Kidney capillary endothelial cell (primary cell): ENCODE measurements at regions not wholly inside any gene's neighbourhood (a gene's known extent, or its start where the extent isn't known, plus 50 kb on each side); places are given as distances from the start of the nearest gene placed in this dataset.

ENCODE experiments used
- DNase-seq: peaks from one replicate; pipeline ENCODE4 v3.0.0-alpha.2; 2018; ENCODE audit warnings: low spot score

DNA sequence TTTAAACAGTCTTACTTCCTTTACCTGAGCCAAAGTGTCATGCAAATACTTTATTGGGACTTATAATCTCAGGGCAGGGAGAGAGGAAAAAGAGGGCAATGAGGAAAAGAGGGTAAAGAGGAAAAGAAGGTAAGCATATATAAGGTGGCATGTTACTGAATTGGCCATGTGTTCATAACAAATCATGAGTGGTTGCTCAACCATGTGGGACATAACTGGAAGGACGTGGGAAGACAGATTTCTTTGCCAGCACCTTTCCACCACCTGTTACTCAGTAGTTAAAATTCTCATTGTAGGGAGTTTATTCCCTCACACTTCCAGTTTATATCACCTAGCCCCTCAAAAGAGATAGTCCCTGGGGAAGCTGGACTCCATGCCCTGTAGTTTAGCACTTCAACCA is 54.7 kb upstream of the TPRG1 start:
- no peak for DNase-seq

DNA sequence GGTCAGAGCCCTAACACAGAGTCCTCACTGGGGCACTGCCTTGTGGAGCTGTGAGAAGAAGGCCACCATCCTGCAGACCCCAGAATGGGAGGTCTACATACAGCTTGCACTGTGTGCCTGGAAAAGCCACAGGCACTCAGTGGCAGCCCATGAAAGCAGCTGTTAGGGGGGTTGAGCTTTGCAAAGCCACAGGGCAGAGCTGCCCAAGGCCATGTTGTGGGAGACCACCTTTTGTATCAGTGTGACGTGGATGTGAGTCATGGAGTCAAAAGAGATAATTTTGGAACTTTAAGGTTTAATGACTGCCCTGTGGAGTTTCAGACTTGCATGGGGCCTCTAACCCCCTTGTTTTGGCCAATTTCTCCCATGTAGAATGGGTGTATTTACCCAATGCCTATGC is 52.9 kb upstream of the TPRG1 start:
- DNase-seq = no peak

DNA sequence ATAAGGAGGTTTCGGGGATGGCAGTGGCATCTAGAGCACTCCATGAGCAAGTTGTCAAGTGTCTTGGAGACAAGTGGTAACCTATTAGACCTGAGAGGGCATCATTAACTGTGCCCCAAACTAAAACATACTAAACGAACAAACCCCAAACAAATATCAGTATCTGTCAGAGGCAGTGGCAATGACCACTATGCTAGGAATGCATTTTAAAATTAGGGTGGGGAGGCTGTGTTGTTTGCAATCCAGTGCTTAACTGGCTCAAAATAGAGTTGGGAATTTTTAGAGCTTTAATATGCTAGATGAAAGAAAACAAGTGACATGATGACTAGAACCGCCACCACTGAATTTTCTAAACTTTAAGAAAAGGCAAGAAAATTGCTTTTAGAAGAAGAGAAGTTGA is 51.8 kb upstream of the TPRG1 start:
- DNase-seq = no peak

DNA sequence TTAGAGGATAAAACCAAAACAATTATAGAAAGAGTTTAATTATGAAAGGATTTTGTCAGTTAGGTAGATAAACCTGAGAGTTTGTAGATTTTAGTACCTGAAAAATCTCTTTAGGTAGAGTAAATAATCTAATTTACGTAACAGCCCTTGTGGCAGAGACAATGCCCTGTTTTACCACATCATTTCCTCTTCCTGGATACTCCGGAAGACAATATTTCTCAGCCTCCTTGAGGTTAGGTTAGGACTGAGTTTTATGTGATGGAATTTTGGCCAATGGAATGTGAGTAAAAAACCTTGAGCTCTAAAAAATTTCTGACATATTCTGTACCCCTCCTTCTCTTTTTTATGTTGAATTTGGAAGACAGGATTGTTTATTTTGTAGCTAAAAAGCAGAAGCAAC is 50.7 kb upstream of the TPRG1 start:
- no peak for DNase-seq
